Transverse colon (tissue), 3 donors: ENCODE measurements at regions not wholly inside any gene's neighbourhood (a gene's known extent, or its start where the extent isn't known, plus 50 kb on each side); places are given as distances from the start of the nearest gene placed in this dataset.

Source experiments
- POLR2A ChIP-seq: fragments of 450-650 bp; IDR thresholded peaks from one replicate; pipeline ENCODE4 v1.6.1; 2016; ENCODE audit warnings: antibody characterized with exemption, mild to moderate bottlenecking, moderate library complexity
- TF ChIP-seq, protein P1 (sequence below), 5 experiments: fragments of 200-600 bp in 3 of 5; fragments of 450-650 bp in 2 of 5; sonication (generic) in 3 of 5; IDR thresholded peaks; 1 replicate in 2 of 5; 2 replicates in 3 of 5; pipeline ENCODE4 v1.5.1; 2016 to 2017; ENCODE audit warnings: antibody characterized with exemption in 5 of 5, inconsistent platforms in 3 of 5, mild to moderate bottlenecking in 2 of 5, moderate library complexity in 1 of 5

DNA sequence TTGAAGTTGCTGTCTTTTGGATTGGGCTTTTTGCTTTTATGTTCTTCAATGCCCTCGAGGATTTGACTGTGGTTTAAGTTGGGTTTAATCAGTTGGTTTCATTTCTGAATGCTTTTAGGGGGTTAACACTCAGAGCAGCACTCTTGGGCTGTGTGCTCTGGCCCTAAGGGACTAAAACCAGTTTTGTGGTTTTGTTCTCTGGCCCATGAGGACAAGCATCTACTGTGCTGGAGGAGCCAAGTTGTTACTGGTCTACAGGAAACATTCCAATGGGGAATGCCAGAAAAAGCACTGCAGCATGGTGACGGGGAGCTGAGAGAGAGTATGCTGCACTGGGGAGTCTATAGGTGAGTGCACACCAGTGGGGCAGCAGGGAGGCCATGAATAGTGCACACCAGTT is 596.9 kb downstream of the ZBBX start:
- no peak for TF ChIP-seq POLR2A
- TF ChIP-seq, protein P1, sequence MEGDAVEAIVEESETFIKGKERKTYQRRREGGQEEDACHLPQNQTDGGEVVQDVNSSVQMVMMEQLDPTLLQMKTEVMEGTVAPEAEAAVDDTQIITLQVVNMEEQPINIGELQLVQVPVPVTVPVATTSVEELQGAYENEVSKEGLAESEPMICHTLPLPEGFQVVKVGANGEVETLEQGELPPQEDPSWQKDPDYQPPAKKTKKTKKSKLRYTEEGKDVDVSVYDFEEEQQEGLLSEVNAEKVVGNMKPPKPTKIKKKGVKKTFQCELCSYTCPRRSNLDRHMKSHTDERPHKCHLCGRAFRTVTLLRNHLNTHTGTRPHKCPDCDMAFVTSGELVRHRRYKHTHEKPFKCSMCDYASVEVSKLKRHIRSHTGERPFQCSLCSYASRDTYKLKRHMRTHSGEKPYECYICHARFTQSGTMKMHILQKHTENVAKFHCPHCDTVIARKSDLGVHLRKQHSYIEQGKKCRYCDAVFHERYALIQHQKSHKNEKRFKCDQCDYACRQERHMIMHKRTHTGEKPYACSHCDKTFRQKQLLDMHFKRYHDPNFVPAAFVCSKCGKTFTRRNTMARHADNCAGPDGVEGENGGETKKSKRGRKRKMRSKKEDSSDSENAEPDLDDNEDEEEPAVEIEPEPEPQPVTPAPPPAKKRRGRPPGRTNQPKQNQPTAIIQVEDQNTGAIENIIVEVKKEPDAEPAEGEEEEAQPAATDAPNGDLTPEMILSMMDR (IDR thresholded peaks at IDR 0.05): no peak
